ENCODE measurements at regions not wholly inside any gene's neighbourhood (a gene's known extent, or its start where the extent isn't known, plus 50 kb on each side); places are given as distances from the start of the nearest gene placed in this dataset.

GRCh38 chr9:71368157-71368556 is 246.7 kb upstream of the TRPM3 start:
- Histone ChIP-seq H3K36me3 (no peaks in the 10 kb centered on the region), H3K27ac (no peak overlapping the region), H3K4me1 (peaks cover 20% of the 10 kb centered on the region), H3K4me3 (no peak overlapping the region), H3K27me3 (no peaks in the 10 kb centered on the region), H3K9me3 (no peaks in the 10 kb centered on the region)
- WGBS, result 0% methylated on average over 1 of the region's 1 CpG
- TF ChIP-seq POLR2AphosphoS5 (IDR thresholded peaks at IDR 0.05), result no peak
- no peak for TF ChIP-seq EP300 (IDR thresholded peaks at IDR 0.05)
- TF ChIP-seq CTCF (IDR thresholded peaks at IDR 0.05), result no peak
- no peak for TF ChIP-seq POLR2A (IDR thresholded peaks at IDR 0.05)
- no peak for DNase-seq (ENCODE audit: low spot score in 2 of 2)

- Histone ChIP-seq H3K27me3 (no peaks in the 10 kb centered on the region), H3K9me3 (no peaks in the 10 kb centered on the region), H3K4me1 (peaks cover 22% of the 10 kb centered on the region), H3K27ac (no peak overlapping the region), H3K4me3 (no peak overlapping the region), H3K36me3 (no peaks in the 10 kb centered on the region)
- TF ChIP-seq CTCF (IDR thresholded peaks at IDR 0.05) (no peak), EP300 (IDR thresholded peaks at IDR 0.05) (no peak), POLR2A (IDR thresholded peaks at IDR 0.05) (no peak), POLR2AphosphoS5 (IDR thresholded peaks at IDR 0.05) (no peak)
- no peak for DNase-seq (ENCODE audit: low spot score in 2 of 2)
- 62% methylated on average over 2 of the region's 2 CpGs for WGBS
Measured at GRCh38 chr9:71364186-71364955, 242.9 kb upstream of the TRPM3 start.

- DNase-seq (ENCODE audit: low spot score in 2 of 2), result no peak
- TF ChIP-seq POLR2A (IDR thresholded peaks at IDR 0.05) (no peak), CTCF (IDR thresholded peaks at IDR 0.05) (no peak), POLR2AphosphoS5 (IDR thresholded peaks at IDR 0.05) (no peak), EP300 (IDR thresholded peaks at IDR 0.05) (no peak)
- Histone ChIP-seq H3K27ac (no peak overlapping the region), H3K36me3 (no peaks in the 10 kb centered on the region), H3K27me3 (no peaks in the 10 kb centered on the region), H3K4me1 (peaks cover 19% of the 10 kb centered on the region), H3K4me3 (no peak overlapping the region), H3K9me3 (no peaks in the 10 kb centered on the region)
- WGBS, result 36% methylated on average over 4 of the region's 4 CpGs
Measured at GRCh38 chr9:71363286-71363961, 242.0 kb upstream of the TRPM3 start.

- Histone ChIP-seq H3K4me3 (no peak overlapping the region), H3K36me3 (no peaks in the 10 kb centered on the region), H3K27ac (no peak overlapping the region), H3K4me1 (peaks cover 15% of the 10 kb centered on the region), H3K27me3 (no peaks in the 10 kb centered on the region), H3K9me3 (no peaks in the 10 kb centered on the region)
- no peak for DNase-seq (ENCODE audit: low spot score in 2 of 2)
- TF ChIP-seq POLR2AphosphoS5 (IDR thresholded peaks at IDR 0.05), result no peak
- TF ChIP-seq POLR2A (IDR thresholded peaks at IDR 0.05), result no peak
- no peak for TF ChIP-seq CTCF (IDR thresholded peaks at IDR 0.05)
- TF ChIP-seq EP300 (IDR thresholded peaks at IDR 0.05), result no peak
- WGBS, result 87% methylated on average over 2 of the region's 2 CpGs
Measured at GRCh38 chr9:71361357-71361756, 239.9 kb upstream of the TRPM3 start.

- DNase-seq (ENCODE audit: low spot score in 2 of 2), result no peak
Measured at GRCh38 chr9:71357346-71357745, 235.9 kb upstream of the TRPM3 start.

More at GRCh38 chr9:71357346-71357745, 235.9 kb upstream of the TRPM3 start:
- no peaks in the 10 kb centered on the region for H3K27me3 ChIP-seq
- WGBS, result 56% methylated on average over 4 of the region's 4 CpGs
- H3K4me3 ChIP-seq, result no peak overlapping the region
- no peak overlapping the region for H3K27ac ChIP-seq
- no peak for TF ChIP-seq POLR2A (IDR thresholded peaks at IDR 0.05)
- TF ChIP-seq POLR2AphosphoS5 (IDR thresholded peaks at IDR 0.05), result no peak
- no peaks in the 10 kb centered on the region for H3K36me3 ChIP-seq
- H3K4me1 ChIP-seq, result no peaks in the 10 kb centered on the region
- no peaks in the 10 kb centered on the region for H3K9me3 ChIP-seq

All from suprapubic skin (tissue), 4 donors.